Panc1 (cell line): ENCODE measurements at regions not wholly inside any gene's neighbourhood (a gene's known extent, or its start where the extent isn't known, plus 50 kb on each side); places are given as distances from the start of the nearest gene placed in this dataset.

Experiments
- ATAC-seq: fragments of 200-7000 bp; cut with Tn5 transposase; 2 replicates; pipeline ENCODE4 v1.9.1; 2020; ENCODE audit warnings: mild to moderate bottlenecking, moderate library complexity
- BruUV-seq: library from RNA; stranded (reverse); fragments of 400-500 nt; replicated peaks from 2 replicates; lab custom pipeline; 2021; lab: Mats Ljungman, UMichigan
- CTCF ChIA-PET: fragments of 300-600 bp; sonication (Branson Sonifier 250); formaldehyde crosslinking; loops from one replicate; lab custom pipeline; 2022; ENCODE audit warnings: antibody characterized with exemption; lab: Charles Lee
- POLR2A ChIA-PET: fragments of 300-600 bp; sonication (Branson Sonifier 250); formaldehyde crosslinking; loops from one replicate; lab custom pipeline; 2022; ENCODE audit warnings: antibody characterized with exemption; lab: Charles Lee
- DNase-seq: peaks from one replicate; pipeline ENCODE4 v3.0.0-alpha.2; 2010; ENCODE audit warnings: low read depth, low spot score
- H3K27ac ChIP-seq: 2 replicates; pipeline ENCODE4 v1.5.1; 2011; ENCODE audit warnings: mild to moderate bottlenecking, low read length, inconsistent platforms
- H3K27me3 ChIP-seq: fragments of 200-500 bp; sonication (Bioruptor generic); 2 replicates; pipeline ENCODE4 v1.6.0; 2014; ENCODE audit warnings: low read length, inconsistent platforms; ENCODE audit not compliant: control insufficient read depth, insufficient read depth
- H3K36me3 ChIP-seq: fragments of 200-500 bp; sonication (Bioruptor generic); 2 replicates; pipeline ENCODE4 v1.5.1; 2014; ENCODE audit warnings: inconsistent platforms, mild to moderate bottlenecking, low read length, moderate library complexity; ENCODE audit not compliant: control insufficient read depth, insufficient read depth
- H3K4me1 ChIP-seq: 2 replicates; pipeline ENCODE4 v1.5.1; 2011; ENCODE audit warnings: inconsistent platforms, mild to moderate bottlenecking, low read length, moderate library complexity; ENCODE audit not compliant: control insufficient read depth, insufficient read depth
- H3K4me3 ChIP-seq, 2 experiments: 2 replicates each; pipeline ENCODE4 v1.5.1; 2011 to 2012; ENCODE audit warnings: low read depth in 2 of 2, low read length in 2 of 2, mild to moderate bottlenecking in 2 of 2, inconsistent platforms in 1 of 2, moderate library complexity in 1 of 2
- H3K9me3 ChIP-seq: fragments of 200-500 bp; sonication (Bioruptor generic); 2 replicates; pipeline ENCODE4 v1.5.1; 2014; ENCODE audit warnings: low read depth, mild to moderate bottlenecking, inconsistent platforms, low read length, moderate library complexity; ENCODE audit not compliant: control insufficient read depth, insufficient read depth
- CTCF ChIP-seq: fragments of 450-650 bp; IDR thresholded peaks from 2 replicates; pipeline ENCODE4 v1.5.1; 2017; ENCODE audit warnings: mild to moderate bottlenecking
- POLR2AphosphoS5 ChIP-seq: IDR thresholded peaks from 2 replicates; pipeline ENCODE4 v1.6.1; 2012; ENCODE audit warnings: mild to moderate bottlenecking, low read depth, low read length, moderate library complexity
- SIN3A ChIP-seq: IDR thresholded peaks from 2 replicates; pipeline ENCODE4 v1.6.1; 2012; ENCODE audit warnings: low read depth, mild to moderate bottlenecking, low read length, moderate library complexity, borderline replicate concordance; ENCODE audit not compliant: insufficient read depth
- TCF7L2 ChIP-seq: IDR thresholded peaks from 2 replicates; pipeline ENCODE4 v1.6.1; 2011; ENCODE audit warnings: mild to moderate bottlenecking, low read depth, low read length, inconsistent platforms
- in situ Hi-C: cut with HindIII; loops from 2 replicates; pipeline ENCODE4 v1.10.0; 2016; ENCODE audit warnings: low sequenced_read_pairs, low pct_unique_long_range_greater_than_20kb
- intact Hi-C: fragments of 100-400 bp; cut with micrococcal nuclease; formaldehyde crosslinking; loops from one replicate; pipeline ENCODE4 v1.10.0; 2022; ENCODE audit not compliant: unreplicated experiment
- TF ChIP-seq, protein P1 (sequence below), 2 experiments: IDR thresholded peaks; 2 replicates each; pipeline ENCODE4 v1.6.1; 2011 to 2012; ENCODE audit warnings: low read depth in 2 of 2, control low read depth in 1 of 2, low read length in 1 of 2, mild to moderate bottlenecking in 1 of 2, moderate library complexity in 1 of 2; ENCODE audit not compliant: insufficient read depth in 1 of 2

DNA sequence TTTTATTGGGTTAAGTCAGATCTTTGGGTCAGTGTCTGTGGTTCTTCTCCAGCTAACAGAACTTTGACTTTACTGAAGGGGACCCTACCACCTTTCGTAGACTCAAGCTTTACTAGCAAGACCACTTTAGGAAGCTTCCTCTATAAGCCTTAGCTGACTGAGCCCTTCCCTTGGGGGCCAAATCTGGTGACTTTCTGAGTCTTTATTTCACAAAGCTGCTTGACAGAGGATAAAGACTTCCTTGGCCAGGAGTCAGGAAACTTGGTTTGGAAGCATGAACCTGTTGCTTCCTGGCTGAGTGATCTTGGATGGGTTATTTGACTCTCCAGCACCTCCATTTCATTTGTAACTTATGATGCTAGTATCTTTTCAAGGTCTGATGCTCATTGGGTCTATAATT is 466.7 kb downstream of the TYW1 start:
- no peak for TF ChIP-seq TCF7L2
- TF ChIP-seq, protein P1, sequence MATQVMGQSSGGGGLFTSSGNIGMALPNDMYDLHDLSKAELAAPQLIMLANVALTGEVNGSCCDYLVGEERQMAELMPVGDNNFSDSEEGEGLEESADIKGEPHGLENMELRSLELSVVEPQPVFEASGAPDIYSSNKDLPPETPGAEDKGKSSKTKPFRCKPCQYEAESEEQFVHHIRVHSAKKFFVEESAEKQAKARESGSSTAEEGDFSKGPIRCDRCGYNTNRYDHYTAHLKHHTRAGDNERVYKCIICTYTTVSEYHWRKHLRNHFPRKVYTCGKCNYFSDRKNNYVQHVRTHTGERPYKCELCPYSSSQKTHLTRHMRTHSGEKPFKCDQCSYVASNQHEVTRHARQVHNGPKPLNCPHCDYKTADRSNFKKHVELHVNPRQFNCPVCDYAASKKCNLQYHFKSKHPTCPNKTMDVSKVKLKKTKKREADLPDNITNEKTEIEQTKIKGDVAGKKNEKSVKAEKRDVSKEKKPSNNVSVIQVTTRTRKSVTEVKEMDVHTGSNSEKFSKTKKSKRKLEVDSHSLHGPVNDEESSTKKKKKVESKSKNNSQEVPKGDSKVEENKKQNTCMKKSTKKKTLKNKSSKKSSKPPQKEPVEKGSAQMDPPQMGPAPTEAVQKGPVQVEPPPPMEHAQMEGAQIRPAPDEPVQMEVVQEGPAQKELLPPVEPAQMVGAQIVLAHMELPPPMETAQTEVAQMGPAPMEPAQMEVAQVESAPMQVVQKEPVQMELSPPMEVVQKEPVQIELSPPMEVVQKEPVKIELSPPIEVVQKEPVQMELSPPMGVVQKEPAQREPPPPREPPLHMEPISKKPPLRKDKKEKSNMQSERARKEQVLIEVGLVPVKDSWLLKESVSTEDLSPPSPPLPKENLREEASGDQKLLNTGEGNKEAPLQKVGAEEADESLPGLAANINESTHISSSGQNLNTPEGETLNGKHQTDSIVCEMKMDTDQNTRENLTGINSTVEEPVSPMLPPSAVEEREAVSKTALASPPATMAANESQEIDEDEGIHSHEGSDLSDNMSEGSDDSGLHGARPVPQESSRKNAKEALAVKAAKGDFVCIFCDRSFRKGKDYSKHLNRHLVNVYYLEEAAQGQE (IDR thresholded peaks at IDR 0.05; ENCODE audit: insufficient read depth in 1 of 2, low read depth in 2 of 2, low read length in 1 of 2), result no peak
- TF ChIP-seq SIN3A, result no peak
- no peak for TF ChIP-seq POLR2AphosphoS5
- TF ChIP-seq CTCF, result no peak
- POLR2A ChIA-PET, result no interaction called here
- Histone ChIP-seq H3K4me3 (no peak overlapping the region), H3K9me3 (no peaks in the 10 kb centered on the region), H3K27ac (no peak overlapping the region), H3K4me1 (no peaks in the 10 kb centered on the region), H3K36me3 (no peaks in the 10 kb centered on the region), H3K27me3 (no peaks in the 10 kb centered on the region; the same call in 1 of the 2 replicates)
- BruUV-seq, result no TSS peak
- DNase-seq, result no peak
- in situ Hi-C loops (no loop called here), intact Hi-C loops (no loop called here)
- CTCF ChIA-PET, result no interaction called here
- ATAC-seq, result no peak

GRCh38 chr7:67463983-67464382 is 467.4 kb downstream of the TYW1 start:
- no TSS peak for BruUV-seq
- in situ Hi-C loops (no loop called here), intact Hi-C loops (no loop called here)
- no peaks in the 10 kb centered on the region for H3K9me3 ChIP-seq
- no peak for ATAC-seq
- H3K36me3 ChIP-seq, result no peaks in the 10 kb centered on the region
- CTCF ChIA-PET, result no interaction called here
- no peaks in the 10 kb centered on the region for H3K27me3 ChIP-seq
- H3K27ac ChIP-seq, result no peak overlapping the region
- H3K4me3 ChIP-seq, result no peak overlapping the region
- POLR2A ChIA-PET, result no interaction called here
- DNase-seq, result no peak
- H3K4me1 ChIP-seq, result no peaks in the 10 kb centered on the region
- TF ChIP-seq TCF7L2 (no peak), CTCF (no peak), POLR2AphosphoS5 (no peak), SIN3A (no peak)
- TF ChIP-seq, protein P1 (IDR thresholded peaks at IDR 0.05; ENCODE audit: insufficient read depth in 1 of 2, low read depth in 2 of 2, low read length in 1 of 2), result no peak
